Occipital lobe (tissue), 1 donor: ENCODE measurements at regions not wholly inside any gene's neighbourhood (a gene's known extent, or its start where the extent isn't known, plus 50 kb on each side); places are given as distances from the start of the nearest gene placed in this dataset.

ENCODE experiments used
- DNase-seq: peaks from one replicate; lab custom pipeline; 2025; lab: John Stamatoyannopoulos, UW

- DNase-seq = no peak
Observed at GRCh38 chr13:111038887-111039286, 76.2 kb upstream of the ARHGEF7 start.

- no peak for DNase-seq
Observed at GRCh38 chr13:111037927-111038326, 77.2 kb upstream of the ARHGEF7 start.

GRCh38 chr13:111036665-111037064 lies 78.4 kb upstream of the ARHGEF7 start:
- DNase-seq = no peak

- no peak for DNase-seq
Observed at GRCh38 chr13:111035861-111036260, 79.2 kb upstream of the ARHGEF7 start.

GRCh38 chr13:111034811-111035210 lies 80.3 kb upstream of the ARHGEF7 start:
- DNase-seq = no peak

GRCh38 chr13:111033172-111034130 lies 81.7 kb upstream of the ARHGEF7 start:
- no peak for DNase-seq

GRCh38 chr13:111031531-111031961 lies 83.6 kb upstream of the ARHGEF7 start:
- DNase-seq = no peak

GRCh38 chr13:111029957-111030609 lies 85.0 kb upstream of the ARHGEF7 start:
- DNase-seq = no peak

GRCh38 chr13:111027458-111028439 lies 87.4 kb upstream of the ARHGEF7 start:
- DNase-seq = no peak

- DNase-seq = no peak
Observed at GRCh38 chr13:111025310-111025709, 89.8 kb upstream of the ARHGEF7 start.

GRCh38 chr13:111022886-111023285 lies 92.2 kb upstream of the ARHGEF7 start:
- DNase-seq = no peak

GRCh38 chr13:111022241-111022640 lies 92.9 kb upstream of the ARHGEF7 start:
- no peak for DNase-seq

GRCh38 chr13:111021270-111021669 lies 93.8 kb upstream of the ARHGEF7 start:
- no peak for DNase-seq

- DNase-seq = no peak
Observed at GRCh38 chr13:111020546-111020945, 94.6 kb upstream of the ARHGEF7 start.

GRCh38 chr13:111020021-111020420 lies 95.1 kb upstream of the ARHGEF7 start:
- DNase-seq = no peak

- DNase-seq = no peak
Observed at GRCh38 chr13:111017755-111018459, 97.2 kb upstream of the ARHGEF7 start.

GRCh38 chr13:111013196-111013595 lies 98.3 kb upstream of the ANKRD10 start:
- DNase-seq = no peak

- DNase-seq = no peak
Observed at GRCh38 chr13:111011899-111012298, 97.0 kb upstream of the ANKRD10 start.

- no peak for DNase-seq
Observed at GRCh38 chr13:111008351-111008750, 93.5 kb upstream of the ANKRD10 start.

- no peak for DNase-seq
Observed at GRCh38 chr13:111007209-111007608, 92.3 kb upstream of the ANKRD10 start.

- peak; percentile 58 for DNase-seq
Observed at GRCh38 chr13:111006506-111007031, 91.7 kb upstream of the ANKRD10 start.
